DMS53 treated with DMSO at 0.1 percent for 48 hours (cell line): ENCODE measurements at regions not wholly inside any gene's neighbourhood (a gene's known extent, or its start where the extent isn't known, plus 50 kb on each side); places are given as distances from the start of the nearest gene placed in this dataset.
"Not testable (repeated sequence)": the region's sequence is repeated elsewhere in the genome, so short reads cannot be mapped to it uniquely, and the experiment has no call there.

Experiments
- DNase-seq: peaks from one replicate; lab custom pipeline; 2025; ENCODE audit not compliant: unreplicated experiment; lab: John Stamatoyannopoulos, UW

DNA sequence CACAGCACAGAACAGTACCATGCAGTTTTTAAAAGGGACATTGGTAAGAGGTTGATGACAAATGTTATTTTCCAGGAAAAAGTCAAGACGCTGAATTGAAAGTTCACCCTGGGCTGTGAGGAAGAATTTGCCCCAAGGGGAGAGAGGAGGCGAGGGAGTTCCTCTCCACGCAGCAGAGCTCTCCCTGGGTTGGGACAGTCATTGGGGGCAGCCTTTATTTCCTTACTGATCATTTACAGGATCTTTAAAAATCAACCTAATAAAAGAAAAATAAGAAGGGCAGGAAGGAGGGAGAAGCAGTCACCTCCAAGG is 49.9 kb upstream of the WNT7B start:
- no peak for DNase-seq

DNA sequence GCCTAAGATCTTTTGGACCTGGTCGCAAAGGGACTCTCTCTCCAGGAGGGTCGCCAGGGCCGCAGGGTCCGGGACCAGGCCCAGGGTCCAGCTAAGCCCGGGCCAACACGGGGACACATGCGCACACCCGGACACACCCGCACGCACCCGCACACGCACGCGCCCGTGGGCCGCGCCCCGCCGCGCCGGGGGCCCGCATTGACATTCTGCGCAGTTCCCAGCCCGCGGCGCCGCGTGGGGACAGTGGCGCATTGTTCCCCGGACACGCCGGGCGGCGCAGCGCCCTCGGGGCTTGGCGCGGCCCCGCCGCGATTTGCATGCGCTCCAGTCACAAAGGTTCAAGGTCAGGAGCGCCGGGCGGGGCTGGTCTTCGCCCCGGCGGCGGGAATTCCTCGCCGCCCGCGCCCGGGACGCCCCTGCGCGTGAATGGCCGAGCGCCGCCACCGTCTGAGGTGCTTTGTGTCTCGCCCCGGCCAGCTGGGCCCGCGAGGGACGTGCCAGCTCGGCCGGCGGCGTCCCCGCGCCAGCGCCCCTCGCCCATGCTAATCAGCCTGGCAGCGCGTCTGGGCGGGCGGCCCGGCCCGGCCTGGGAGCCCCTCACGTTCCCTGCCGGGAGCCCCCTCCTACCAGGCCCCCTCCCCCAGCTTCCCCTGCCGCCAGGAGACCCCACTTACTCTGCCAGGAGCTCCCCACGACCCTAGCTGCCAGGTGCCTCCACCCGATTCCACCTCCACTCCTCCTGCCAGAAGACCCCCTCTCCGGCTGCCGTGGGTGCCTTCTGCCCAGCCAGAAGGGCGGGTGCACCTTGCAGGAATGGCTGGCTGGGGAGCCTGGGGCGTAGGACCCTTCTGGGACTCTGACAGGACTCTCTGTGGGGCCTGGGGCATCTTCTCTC is 50.5 kb upstream of the WNT7B start:
- no peak for DNase-seq

DNA sequence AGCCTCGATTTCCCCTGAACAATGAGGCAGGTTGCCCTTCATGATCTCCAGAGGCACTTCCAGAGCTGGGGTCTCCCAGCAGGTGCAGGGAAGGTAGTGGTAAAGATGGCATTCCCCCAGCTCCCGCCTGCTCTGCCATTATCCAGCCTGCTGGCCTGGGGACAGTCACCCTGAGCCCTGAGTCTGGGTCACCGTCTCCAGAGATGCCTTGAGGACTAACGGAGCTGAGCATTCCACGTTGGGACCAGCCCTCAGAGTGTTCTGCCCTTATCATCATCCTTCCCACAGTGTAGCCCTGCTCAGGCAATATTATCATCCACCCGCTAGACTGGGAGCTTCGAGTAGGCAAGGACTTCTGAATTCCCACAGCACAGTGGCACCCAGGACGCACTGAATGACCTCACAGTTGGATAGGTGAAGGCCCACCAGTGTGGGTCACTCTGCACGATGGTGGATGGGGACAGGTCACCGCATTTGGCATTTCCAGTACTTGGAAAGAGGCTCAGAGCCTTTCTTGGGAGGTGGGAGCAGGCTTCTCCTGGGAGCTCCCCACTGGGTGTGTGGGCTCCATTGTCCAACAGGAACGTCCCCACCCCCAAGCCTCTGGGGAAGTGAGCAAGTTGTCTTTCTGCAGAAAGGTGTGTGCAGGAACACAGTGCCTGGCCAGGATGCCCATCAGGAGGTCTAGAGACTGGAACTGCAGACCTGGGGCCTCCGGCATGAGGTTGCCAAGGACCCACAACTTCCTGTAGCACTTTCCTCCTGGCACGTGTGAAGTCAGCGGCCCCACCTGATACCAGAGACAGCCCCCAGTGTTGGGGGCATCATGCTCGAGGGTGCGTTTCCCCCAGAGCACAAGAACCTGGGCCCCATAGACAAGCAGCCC is 51.4 kb upstream of the WNT7B start:
- DNase-seq: no peak

DNA sequence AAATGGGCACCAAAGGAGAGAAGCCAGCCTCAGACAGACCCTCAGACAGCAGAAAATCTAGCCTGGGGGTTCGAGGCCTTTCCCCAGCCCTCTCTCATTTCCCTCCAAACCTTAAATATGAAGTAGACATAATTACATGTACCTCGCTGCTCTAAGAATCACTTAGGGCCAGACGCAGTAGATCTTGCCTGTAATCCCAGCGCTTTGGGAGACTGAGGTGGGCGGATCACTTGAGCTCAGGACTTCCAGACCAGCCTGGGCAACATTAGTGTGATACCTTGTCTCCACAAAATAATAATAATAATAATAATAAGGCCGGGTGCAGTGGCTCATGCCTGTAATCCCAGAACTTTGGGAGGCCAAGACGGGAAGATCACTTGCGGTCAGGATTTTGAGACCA is 52.1 kb upstream of the WNT7B start:
- DNase-seq: no peak

DNA sequence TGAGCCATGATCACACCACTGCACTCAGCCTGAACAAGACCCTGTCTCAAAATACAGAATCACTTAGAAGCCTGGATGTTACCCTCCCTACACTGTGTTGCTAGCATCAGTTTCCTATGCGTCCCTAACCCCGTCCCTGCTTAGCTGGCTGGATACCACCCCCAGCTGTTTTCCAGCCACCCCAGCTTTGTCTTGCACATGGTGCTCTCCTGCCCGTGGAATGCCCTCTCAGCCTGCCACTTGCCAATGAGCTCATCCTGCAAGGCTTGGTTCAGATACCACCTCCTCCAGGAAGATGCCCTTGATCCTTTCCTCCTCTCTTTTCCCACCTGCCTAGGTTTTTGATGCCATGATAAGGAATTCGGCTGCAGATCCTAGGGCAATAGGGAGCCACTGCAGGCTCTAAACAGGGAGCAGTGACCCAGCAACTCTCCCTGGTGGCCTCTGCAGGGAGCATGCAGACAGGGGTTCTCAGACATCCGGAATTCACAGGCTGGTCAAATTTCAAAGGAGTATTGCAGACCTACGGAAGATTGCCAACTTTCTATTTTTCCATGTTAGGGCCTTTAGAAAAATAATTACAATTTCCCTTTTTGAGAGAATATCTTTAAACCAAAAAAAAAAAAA is 52.7 kb upstream of the WNT7B start:
- DNase-seq: no peak

DNA sequence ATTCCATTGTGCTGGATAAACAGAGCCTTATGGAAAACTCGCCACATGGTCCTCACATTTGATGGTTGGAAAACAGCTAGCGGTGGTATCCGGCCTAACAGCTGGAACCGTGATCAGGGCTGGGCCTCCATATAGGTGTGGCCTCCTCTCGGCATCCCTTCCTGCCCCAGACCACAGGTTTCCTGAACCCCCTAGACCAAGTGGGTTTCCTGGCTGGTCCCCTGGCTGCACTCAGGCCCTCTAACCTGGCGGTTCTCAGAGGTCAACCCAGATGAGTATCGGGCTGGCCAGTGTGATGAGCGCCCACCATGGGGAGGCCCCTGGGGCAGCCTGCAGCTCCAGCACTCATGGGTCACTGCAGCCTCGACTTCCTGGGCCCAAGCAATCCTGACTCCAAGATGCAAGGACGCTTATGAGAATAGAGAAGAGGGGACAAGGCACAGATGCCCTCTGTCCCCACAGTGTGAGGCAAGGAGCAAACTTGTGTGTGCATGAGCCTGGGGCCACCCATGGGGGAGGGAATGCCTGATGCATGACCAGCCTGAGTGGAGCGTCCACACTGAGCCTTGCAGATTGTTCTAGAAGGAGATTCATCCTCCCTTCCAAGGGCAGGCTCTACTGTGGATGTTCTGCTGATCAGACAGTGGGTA is 53.4 kb upstream of the WNT7B start:
- DNase-seq: no peak

DNA sequence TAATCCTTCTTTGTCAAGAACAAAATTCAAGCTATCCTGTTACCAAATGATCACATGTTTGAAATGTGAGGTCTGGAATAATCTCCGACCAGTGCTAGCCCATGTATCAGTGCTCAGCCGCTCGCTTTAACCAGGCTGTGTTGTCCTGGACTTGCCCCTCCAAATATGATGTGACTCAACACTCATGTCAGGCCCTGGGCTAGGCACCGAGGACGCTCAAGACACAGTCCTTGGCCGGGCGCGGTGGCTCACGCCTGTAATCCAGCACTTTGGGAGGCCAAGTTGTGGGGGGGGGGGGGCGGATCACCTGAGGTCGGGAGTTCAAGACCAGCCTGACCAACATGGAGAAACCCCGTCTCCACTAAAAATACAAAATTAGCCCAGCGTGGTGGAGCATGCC is 54.1 kb upstream of the WNT7B start:
- no peak for DNase-seq

DNA sequence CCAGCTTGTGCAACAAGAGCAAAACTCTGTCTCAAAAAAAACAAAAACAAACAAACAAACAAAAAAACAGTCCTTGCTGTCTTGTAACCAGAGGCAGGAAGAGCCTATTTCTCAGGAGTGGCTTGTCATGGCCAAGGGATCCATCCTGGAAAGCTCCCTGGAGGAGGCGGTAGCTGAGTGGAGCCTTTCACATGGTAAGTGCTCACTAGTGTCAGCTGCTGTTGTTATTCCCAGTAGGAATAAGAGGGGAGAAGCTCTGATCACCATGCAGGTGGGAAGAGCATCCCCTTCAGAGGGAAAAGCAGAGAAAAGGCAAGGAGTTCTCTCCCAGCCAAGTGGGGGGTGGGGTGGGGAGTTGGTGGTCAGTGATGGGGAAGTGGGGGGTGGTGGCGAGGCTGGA is 54.6 kb upstream of the WNT7B start:
- no peak for DNase-seq

DNA sequence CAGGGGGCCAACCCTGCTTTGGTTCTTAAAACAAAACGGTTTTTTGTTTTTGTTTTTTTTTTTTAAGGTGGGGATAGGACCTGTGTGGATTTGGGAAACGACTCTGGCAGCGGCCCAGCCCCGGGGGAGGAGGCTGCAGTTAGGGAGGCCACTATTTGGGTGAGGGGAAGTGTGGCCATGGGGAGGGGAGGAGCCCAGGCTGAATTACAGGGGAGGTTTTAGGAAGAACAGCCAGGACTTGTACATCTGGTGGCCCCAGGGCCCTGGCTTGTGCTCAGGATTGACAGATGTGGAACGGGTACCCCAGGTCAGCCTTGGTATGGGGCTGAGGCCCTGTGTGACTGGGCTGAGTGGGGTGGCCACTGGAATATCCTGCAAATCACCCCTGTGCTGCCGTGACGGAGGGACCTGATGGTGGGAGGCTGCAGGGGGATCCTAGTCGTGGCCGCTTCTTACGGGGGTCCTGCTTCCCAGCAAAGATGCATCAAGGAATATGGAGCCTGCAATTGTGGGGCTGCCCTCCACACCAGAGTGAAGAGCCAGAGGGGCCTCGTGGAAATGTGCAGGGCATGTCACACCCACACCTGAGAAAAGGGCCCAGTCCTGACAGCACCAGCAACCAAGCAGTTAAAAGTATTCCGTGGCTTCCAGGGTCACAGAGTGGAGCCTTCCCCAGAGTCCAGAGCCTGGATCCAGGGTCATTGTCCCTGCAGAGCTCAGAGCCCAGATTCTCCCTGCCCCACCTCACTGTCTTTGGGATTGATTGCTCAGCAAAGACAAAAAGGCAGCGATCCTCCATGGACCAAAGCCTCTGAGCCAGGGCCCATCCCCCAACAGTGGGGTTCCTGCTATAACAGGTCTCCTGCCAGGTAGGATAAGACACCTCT is 55.2 kb upstream of the WNT7B start:
- no peak for DNase-seq

DNA sequence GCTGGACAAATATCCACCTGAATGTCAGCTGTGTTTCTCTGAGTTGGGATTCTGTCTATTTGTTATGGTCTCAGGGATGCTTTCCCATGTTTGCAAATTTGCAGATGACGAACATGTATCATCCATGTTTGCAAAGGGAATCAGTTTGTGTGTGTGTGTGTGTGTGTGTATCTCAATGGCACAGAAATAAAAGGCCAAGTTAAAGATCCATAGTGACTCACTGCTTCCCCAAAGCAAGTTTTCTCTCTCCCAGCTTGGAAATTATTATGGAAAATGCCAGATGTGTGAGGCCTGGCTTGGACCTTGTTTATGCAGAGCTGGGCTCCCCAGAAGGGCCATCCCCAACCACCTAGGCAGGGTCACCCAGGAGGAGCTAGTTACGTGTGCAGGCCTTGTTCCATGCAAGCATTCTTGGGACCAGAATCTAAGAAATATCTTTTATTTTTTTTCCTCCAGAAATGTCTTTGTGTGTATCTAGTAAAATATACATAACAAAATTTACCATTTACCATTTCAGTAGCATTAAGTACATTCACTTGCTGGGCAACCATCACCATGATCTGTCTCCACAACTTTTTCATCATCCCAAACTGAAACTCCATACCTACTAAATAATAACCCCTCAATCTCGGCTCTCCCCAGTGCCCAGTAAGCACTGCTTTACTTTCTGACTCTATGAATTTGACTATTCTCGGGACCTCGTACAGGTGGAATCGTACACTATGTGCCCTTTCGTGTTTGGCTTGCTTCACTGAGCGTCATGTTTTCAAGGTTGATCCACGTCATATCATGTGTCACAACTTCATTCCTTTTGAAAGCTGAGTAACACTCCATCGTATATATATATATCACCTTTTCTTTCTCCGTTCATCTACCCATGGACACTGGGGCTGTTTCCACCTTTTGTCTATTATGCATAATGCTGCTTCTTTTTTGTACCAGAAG is 56.6 kb upstream of the WNT7B start:
- no peak for DNase-seq

DNA sequence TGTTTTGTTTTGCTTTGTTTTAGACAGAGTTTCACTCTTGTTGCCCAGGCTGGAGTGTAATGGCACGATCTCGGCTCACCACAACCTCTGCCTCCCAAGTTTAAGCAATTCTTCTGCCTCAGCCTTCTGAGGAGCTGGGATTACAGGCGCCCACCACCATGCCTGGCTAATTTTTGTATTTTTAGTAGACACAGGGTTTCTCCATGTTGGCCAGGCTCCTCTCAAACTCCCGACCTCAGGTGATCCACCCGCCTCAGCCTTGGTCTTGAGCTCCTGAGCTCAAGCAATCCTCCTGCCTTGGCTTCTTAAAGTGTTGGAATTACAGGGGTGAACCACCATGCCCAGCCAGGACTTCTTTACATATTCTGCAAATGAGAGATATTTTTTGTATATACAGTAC is 57.5 kb upstream of the WNT7B start:
- DNase-seq: not testable (repeated sequence)

DNA sequence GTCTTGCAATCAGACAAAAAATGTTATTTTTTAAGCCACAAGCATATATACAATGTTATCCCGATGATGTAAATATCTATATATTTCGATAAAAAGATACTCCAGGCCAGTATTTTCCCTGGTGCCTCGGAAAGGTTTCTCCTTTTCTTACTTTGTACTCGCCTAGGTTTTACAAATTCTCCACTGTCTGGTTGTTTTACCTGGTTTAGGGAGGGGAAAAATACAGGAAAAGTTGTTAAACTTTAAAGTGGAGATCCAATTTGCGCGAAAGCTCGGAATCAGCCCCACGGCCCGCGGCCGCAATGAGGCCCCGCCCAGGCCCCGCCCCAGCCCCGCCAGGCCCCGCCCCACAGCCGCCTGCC is 58.4 kb upstream of the WNT7B start:
- no peak for DNase-seq

DNA sequence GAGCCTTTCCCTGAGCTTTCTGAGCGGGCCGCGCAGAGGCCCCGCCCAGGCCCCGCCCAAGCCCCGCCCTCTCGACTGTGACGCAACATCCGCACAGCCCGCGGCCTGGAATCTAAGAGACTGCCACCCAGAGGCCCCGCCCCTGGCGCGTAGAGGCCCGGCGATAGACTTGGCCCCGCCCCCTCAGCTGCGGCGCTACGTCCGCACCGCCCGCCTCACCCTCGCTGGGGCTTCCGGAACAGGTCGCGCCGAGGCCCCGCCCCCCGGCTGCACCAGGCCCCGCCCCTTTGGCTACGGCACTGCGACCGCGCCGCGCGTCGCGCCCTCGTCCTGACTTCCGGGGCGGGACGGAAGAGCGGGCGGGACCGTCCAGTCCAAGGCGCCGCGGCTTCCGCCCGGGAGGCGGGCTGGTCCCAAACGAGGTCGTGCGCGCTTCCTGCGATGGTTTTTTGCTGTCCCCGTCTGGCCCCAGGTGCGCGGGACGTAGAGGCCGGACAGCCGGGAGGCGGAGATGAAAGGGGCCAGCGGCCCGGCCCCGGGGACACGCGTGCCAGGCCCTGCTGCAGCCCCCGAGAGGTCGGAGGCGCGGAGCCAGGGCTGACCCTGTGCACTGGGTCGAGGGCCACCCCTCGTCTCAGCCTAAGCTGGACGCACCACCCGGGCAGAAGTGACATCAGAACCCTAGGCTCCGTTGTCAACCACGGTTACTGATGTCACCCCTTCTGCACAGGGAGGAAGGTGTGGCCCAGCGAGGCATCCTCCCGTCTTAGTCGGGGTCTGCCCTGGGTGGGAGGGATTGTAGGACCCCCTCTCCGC is 59.0 kb upstream of the WNT7B start:
- peak; percentile 93 for DNase-seq

DNA sequence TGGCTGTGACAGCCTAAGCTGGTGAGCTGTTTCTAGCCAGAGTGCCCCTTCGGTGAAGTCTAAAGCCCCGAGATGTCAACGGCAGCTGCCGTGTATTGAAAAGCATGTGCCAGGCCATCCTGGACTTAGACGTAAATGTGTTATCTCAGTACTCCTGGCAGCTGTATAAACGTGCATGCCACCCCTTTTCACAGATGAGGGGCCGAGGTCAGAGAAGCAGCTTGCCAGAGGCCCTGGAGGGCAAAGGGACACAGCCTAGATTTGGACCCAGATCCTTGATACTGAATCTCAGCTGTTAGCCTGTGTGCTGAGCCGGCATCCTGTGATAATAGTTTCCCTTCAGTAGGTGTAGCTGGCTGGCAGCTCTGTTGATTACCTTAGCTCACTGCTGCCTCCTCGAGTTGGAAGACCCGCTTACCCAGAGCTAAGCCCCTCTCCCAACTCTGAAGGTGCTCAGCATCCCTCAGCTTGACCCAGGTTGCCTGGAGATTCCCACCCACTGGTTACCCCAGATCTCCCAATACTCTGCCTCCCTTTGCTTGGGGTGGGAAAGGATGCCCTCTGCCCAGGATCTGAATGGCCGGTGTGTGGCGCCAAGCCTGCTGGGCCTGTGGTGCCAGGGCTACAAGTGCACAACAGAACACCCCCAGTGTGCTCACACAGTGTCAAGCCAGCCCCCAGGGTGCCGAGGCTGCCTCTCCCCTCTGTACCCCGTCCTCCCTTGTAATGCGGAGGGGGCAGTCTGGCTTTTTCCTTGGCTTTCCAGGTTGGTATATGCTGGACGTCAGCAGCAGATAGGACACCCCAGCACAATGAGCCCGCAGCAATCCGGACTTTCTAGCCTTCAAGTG is 59.8 kb upstream of the WNT7B start:
- DNase-seq: peak; percentile 41

DNA sequence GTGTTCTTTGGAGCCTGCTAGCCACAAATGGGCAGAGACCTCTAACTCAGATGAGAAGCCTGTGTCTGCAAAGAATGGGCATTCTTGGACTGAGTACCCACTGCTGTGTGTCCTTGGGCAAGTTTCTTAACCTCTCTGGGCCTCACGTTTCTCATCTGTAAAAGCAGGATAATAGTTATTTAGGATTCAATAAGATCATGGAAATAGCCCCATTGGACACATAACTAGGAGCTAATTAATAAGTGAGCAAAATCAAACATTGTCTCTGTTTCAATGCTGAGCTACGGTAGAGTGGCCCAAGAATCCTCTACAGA is 61.2 kb upstream of the WNT7B start:
- DNase-seq: no peak

DNA sequence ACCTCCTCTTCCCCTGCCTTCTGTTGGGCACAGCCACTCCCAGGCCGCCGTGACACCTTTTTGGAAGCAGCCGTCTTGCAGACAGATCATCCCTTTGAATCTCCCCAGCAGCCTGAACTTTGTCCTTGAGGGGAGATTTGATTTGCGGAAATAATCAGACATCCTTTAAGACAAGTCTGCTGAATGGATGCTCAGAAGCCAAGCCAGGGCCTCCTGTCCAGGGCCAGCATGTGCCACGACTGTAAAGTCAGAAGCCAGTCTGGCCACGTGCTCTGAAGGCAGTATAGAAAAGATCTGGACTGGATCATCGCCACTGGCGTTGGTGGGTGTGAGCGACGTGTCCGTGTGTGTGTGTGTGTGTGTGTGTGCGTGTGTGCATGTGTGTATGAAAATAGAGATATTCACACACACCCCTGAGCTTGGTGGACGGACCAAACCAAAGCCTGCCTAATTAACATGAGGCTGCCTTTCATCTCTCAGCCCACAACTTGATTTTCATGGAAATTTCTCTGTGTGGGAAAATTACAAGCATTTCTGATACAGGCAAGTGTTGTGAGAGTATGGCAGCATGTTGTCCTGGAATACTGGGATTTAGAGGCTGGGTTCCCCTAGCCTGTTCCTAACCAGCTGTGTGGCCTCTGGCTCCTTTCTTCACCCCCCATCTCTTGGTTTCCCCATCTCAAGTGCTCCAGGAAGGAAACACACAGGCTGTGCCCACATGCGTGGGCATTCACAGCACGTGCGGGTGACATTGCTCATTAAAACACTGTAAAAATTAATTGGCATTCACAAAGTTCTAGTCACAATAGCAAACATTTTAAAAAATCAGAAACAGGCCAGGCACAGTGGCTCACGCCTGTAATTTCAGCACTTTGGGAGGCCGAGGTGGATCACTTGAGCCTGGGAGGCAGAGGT is 61.8 kb upstream of the WNT7B start:
- no peak for DNase-seq

DNA sequence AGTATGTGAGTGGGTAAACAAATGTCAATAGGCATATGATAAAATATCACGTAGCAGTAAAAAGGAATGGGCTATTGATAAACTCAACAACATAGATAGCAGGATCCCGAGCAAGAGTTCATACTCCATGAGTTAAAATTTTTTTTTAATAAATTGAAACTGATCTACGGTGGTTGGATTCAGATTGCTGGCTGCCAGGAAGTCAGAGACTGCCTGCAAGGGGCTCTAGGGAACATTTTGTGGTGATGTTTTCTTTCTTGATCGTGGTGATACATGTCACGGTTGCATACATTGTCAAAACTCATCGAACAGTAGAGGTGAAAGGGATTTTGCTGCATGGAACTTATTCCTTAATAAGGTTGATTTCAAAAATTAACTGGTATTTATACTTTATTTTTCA is 62.6 kb upstream of the WNT7B start:
- DNase-seq: no peak
